ENCODE measurements at regions not wholly inside any gene's neighbourhood (a gene's known extent, or its start where the extent isn't known, plus 50 kb on each side); places are given as distances from the start of the nearest gene placed in this dataset.
A peak's percentile ranks its signal among the peaks of the same experiment; 100 is the strongest.
"Not testable (repeated sequence)": the region's sequence is repeated elsewhere in the genome, so short reads cannot be mapped to it uniquely, and the experiment has no call there.

DNA sequence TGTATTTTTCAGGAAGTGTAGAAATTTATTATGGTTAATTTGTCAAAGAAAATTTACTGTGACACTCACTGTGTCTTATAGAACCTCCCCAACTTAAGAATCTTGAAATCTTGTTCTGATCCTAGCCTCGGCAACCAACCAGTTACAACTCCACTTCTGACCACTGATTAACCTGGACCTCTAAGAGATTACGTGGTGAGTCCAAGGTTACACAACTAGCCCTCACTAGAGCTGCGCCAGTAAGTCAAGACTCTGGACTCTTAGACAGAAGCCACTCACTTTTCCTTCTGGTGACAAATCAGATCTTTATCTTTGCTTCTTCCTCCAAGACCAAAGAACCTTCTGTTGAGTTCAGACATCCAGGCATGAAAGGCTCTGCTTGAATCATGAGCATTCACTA lies 116.6 kb downstream of the NBPF8 start:
- not testable (repeated sequence) for H3K27me3 Mint-ChIP-seq; H3K9me3 Mint-ChIP-seq; H3K4me3 Mint-ChIP-seq; H3K4me1 Mint-ChIP-seq; ATAC-seq (replicated peaks); H3K27ac Mint-ChIP-seq
- peaks cover 12% of the 10 kb centered on the region for H3K36me3 Mint-ChIP-seq (ENCODE audit: low read depth)

DNA sequence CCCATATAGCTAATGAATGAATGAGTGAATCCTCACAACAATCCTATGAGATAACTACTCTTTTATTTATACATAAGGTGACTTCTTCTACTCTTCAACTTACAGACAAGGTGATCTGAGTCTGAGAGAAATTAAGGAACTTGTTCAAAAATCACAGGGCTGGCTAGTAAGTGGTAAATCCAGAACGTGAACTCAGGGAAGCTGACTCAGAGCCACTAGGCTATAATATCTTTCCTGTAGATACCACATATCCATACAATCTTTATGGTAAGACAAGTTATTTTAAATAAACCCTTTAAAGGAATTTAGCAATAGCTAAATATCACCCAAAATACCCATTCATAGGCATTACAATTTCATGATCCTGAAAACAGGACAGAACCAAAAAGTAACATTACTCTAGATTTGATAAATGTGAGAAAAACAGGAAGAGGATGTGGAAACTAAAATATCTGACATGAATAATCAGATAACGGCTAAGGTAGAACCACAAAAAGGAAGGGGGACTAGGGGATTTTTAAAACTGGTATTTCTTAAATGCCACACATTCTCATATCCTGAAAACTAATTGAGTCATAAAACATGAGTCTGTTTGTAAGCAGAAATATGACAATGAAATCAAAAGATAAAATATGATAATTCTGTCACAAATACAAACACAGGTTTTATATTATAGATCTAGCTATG lies 119.7 kb downstream of the NBPF8 start:
- H3K27me3 Mint-ChIP-seq, H3K9me3 Mint-ChIP-seq, H3K4me1 Mint-ChIP-seq: not testable (repeated sequence)
- Mint-ChIP-seq H3K4me3 (peak overlapping the region; percentile 78), H3K36me3 (ENCODE audit: low read depth) (peaks cover 17% of the 10 kb centered on the region), H3K27ac (peak overlapping the region; percentile 93)
- ATAC-seq (replicated peaks), result peak; percentile 87

DNA sequence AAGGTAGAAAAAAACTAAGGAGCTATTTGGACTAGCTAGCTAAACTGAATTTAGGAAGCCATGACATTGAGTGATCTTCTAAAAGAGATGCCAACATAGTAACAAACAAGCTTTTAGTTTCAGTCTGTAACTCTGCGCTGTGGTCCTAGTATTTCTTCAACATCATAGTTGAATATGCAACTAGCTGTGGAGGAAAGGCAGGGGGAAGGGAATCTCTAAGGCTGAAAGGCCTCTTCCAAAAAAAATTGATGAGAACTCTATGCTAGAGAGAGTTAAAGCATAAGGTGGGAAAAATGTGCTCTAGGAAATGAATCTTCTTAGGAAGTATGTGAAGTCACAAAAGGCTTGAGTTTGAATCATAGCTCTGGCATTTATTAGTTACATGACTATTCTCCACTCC lies 120.2 kb downstream of the NBPF8 start:
- H3K9me3 Mint-ChIP-seq, H3K4me1 Mint-ChIP-seq, H3K27me3 Mint-ChIP-seq: not testable (repeated sequence)
- Mint-ChIP-seq H3K27ac (peak overlapping the region; percentile 93), H3K36me3 (ENCODE audit: low read depth) (peaks cover 18% of the 10 kb centered on the region), H3K4me3 (peak overlapping the region; percentile 78)
- ATAC-seq (replicated peaks), result peak; percentile 71

DNA sequence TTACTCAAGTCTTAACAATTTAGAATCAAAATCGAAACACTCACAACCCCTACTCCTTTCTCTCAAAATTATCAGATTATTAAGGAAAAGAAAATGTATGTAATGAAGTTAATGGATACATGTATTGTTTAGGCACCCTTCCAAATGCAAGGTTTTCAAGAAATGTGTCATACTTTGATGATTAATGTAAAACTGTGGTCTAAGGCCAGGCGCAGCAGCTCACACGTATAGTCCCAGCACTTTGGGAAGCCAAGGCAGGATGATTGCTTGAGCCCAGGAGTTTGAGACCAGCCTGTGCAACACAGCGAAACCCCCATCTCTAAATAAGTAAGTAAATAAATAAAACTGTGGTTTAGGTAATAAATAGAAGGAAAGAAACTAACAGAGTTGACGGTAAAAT lies 126.6 kb downstream of the NBPF8 start:
- H3K27me3 Mint-ChIP-seq, H3K27ac Mint-ChIP-seq, H3K4me3 Mint-ChIP-seq, H3K9me3 Mint-ChIP-seq, H3K4me1 Mint-ChIP-seq: not testable (repeated sequence)
- peak; percentile 81 for ATAC-seq (replicated peaks)
- peaks cover 22% of the 10 kb centered on the region for H3K36me3 Mint-ChIP-seq (ENCODE audit: low read depth)

DNA sequence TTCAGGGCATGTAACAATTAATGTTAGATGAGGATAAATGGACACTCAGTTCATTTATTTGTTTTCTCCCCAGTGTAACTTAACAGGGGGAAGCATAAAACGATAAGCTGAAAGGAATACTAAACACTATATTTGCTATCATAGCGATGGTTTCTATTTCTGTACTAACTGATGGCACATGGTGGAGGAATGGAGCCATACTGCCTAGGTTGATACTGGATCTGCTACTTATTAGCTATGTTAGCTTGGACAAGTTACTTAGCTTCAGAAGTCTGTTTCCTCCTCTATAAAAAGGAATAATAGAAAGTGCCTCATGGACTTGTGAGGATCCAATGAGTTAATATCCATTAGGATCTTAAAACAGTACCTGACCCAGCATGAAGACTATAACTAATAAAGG lies 127.5 kb downstream of the NBPF8 start:
- H3K4me3 Mint-ChIP-seq; H3K9me3 Mint-ChIP-seq; H3K27me3 Mint-ChIP-seq; H3K4me1 Mint-ChIP-seq; H3K27ac Mint-ChIP-seq; ATAC-seq (replicated peaks): not testable (repeated sequence)
- peaks cover 25% of the 10 kb centered on the region for H3K36me3 Mint-ChIP-seq (ENCODE audit: low read depth)

DNA sequence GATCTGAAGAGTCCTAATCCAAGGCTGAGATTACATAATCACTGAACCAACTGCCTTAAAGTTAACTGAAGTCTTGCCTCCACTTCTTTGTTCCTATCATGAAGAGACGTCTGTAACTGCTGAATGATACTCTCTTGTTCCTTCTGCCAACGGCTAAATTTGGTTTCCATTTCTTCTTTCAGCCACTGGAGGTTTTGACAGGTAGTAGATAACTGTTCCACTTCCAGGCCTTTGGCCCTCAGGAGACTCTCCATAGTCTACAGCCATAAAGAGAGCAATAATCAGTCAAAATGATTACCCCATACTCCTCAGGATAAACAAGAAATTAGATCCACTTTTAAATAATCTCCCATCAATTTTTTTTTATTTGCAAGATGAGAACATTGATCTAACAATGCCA lies 128.1 kb downstream of the NBPF8 start:
- H3K36me3 Mint-ChIP-seq (ENCODE audit: low read depth), result peaks cover 28% of the 10 kb centered on the region
- not testable (repeated sequence) for H3K27me3 Mint-ChIP-seq; H3K9me3 Mint-ChIP-seq; H3K27ac Mint-ChIP-seq; ATAC-seq (replicated peaks); H3K4me3 Mint-ChIP-seq; H3K4me1 Mint-ChIP-seq

DNA sequence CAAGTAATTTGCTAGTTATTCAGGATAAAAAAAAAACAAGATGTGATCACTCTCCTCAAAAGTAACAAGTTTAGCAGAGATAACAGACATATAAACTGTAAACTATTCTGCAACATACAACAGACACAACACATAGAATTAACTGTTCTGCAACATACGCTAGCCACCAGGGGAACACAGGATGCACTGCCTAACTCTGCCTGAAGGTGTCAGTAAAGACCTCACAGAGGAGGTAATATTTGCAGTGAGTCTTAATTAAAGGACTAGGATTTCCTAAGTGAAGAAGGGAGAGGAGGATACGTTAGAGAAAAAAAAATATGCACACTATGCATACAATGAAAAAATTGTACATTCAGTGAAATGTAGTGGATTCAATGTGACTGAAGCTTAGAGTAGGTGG lies 129.6 kb downstream of the NBPF8 start:
- not testable (repeated sequence) for H3K9me3 Mint-ChIP-seq, H3K4me3 Mint-ChIP-seq, H3K27me3 Mint-ChIP-seq, H3K4me1 Mint-ChIP-seq, H3K27ac Mint-ChIP-seq
- H3K36me3 Mint-ChIP-seq (ENCODE audit: low read depth), result peaks cover 29% of the 10 kb centered on the region
- peak; percentile 94 for ATAC-seq (replicated peaks)

DNA sequence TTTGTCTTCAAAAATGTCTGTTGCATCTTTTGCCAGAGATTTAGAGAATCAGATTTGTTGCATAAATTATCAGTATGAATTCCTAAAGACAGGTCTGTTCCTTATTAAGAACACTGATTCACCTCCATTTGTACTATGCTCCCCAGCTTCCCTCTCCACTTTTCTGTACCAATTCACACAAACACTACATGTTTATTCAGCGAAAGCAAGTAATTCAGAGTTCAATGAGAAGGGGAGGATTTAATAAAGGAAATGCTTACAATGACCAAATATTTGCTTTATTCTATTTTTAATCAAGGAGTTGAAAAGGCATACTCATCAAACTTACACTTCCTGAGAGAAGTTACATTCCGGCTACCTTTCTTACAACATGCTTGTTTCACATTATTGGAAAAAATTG lies 135.5 kb downstream of the NBPF8 start:
- H3K4me3 Mint-ChIP-seq; H3K27me3 Mint-ChIP-seq; H3K9me3 Mint-ChIP-seq; H3K27ac Mint-ChIP-seq; ATAC-seq (replicated peaks); H3K4me1 Mint-ChIP-seq: not testable (repeated sequence)
- H3K36me3 Mint-ChIP-seq (ENCODE audit: low read depth), result peaks cover 19% of the 10 kb centered on the region

DNA sequence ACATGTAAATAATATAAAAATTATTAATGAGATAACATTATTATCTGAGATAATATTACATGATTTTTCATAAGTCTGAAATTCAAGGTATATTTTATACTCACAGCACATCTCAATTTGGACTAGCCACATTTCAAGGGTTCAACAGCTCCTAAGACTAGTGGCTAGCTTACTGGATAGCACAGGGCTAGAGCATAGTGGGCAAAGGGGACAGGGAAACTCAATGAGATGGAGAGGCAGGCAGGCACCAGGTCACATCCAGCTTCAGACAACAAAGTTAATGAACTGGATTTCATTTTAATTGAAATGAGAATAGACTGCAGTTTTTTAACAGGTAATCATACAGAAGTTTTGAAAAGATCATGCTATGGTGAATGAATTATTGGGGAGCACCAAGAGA lies 137.4 kb downstream of the NBPF8 start:
- not testable (repeated sequence) for H3K27me3 Mint-ChIP-seq; ATAC-seq (replicated peaks); H3K27ac Mint-ChIP-seq; H3K4me1 Mint-ChIP-seq; H3K9me3 Mint-ChIP-seq
- Mint-ChIP-seq H3K4me3 (peak overlapping the region; percentile 66), H3K36me3 (ENCODE audit: low read depth) (peaks cover 13% of the 10 kb centered on the region)

DNA sequence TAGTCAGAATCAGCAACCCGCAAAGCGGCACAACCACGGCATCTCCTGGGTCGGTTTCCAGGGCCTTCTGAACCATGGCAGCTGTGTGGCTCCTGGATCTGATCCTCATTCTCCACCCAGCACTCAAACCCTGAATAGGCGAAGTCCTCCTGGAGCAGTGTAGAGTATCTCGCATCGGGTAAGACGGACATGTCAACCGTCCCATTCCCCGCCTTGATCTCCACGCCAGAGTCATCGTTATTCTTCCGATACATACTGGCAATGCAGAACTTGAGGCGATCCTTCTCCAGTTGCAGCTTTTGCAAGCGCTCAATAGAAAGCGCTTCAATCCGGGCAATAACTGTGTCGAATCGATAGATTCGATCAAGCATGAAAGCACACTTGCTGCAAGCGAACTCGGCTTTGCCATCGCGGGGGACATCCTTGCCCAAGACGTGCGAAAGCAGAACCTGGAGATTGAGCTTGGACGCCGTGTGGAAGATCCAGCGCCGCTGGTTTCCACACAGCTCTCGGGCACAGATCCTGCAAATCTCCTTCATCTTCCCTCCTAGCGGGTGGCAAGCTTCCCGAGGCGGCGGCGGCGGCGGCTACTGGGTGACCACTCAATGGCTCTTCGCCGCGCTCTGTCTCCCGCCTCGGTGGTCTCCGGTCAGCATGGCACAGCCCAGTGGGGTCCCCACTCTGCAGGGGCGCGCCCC lies 142.9 kb downstream of the NBPF8 start:
- H3K27me3 Mint-ChIP-seq; H3K9me3 Mint-ChIP-seq; H3K4me1 Mint-ChIP-seq; H3K27ac Mint-ChIP-seq; H3K36me3 Mint-ChIP-seq (ENCODE audit: low read depth): not testable (repeated sequence)
- peak overlapping the region; percentile 78 for H3K4me3 Mint-ChIP-seq
- ATAC-seq (replicated peaks), result peak; percentile 0

DNA sequence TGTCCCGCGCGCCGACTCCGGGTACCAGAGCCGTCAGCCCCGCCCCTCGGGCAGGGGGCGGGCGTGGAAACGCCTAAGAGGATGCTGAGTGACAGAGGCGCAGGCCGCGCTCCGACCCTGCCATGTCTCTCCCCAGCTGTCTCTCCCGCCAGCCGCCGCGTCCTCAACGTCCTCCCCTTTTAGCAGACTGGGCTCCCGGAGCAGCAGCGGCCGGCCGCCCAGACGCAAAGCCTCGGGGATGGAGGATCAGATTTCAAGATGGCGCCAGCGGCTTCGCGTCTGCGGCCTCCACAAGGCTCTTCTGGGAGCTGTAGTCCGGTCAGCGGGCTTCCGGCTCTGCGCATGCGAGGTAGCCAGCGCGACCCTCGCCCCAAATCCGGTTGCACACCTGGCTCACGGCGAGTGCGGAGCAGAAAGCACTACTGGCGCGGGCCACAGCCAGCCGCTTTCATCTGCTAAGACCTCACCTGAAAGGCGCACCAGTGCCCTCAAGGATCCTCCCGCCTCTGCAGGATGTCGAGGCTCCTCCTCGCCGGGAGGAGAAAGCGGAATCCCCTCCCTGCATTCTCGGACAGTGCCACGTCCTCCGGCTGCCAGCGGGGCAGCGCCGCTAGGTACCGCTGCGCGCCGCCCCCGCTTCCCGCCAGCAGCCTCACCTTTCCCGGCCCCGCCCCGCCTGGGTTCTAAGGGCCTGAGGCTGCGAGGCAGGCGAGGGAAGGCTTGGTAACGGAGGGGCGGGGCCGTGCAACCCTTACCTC lies 143.6 kb downstream of the NBPF8 start:
- not testable (repeated sequence) for H3K27me3 Mint-ChIP-seq; H3K27ac Mint-ChIP-seq; H3K9me3 Mint-ChIP-seq; H3K36me3 Mint-ChIP-seq (ENCODE audit: low read depth); H3K4me1 Mint-ChIP-seq
- ATAC-seq (replicated peaks), result peak; percentile 85
- peak overlapping the region; percentile 64 for H3K4me3 Mint-ChIP-seq

DNA sequence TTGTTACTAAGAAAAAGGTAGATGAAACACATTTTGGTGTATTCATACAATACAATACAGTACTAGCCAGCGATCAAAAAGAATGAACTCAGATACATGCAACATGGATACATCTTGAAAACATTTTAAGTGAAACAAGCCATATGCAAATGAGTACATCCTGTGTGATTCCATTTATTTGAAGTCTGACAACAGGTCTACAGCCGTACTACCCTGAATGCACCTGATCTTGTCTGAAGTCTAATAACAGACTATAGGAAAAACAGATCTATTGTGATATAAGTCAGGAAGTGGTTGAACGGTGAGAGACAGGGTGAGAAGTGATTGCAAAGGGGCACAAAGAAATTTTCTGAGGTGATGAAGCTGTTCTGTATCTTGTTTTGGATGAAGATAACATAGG lies 146.9 kb downstream of the NBPF8 start:
- ATAC-seq (replicated peaks); H3K27me3 Mint-ChIP-seq; H3K27ac Mint-ChIP-seq: not testable (repeated sequence)

DNA sequence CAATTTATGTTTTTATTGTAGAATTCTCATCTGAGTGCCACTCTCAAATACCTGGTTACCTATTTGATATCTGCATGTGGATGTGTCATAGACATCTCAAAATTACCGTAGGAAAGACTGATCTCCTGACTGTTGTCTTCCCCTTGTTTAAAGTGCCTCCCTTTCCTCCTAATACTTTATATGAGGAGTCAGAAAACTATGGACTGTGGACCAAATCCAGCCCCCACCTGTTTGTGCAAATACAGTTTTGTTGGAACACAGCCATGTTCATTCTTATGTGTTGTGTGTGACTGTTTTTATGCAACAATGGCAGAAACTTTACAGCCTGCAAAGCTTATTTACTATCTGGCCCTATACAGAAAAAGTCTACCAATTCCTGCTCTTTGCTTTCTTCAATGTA lies 150.6 kb downstream of the NBPF8 start:
- H3K4me3 Mint-ChIP-seq; ATAC-seq (replicated peaks); H3K4me1 Mint-ChIP-seq; H3K36me3 Mint-ChIP-seq (ENCODE audit: low read depth); H3K27me3 Mint-ChIP-seq; H3K9me3 Mint-ChIP-seq; H3K27ac Mint-ChIP-seq: not testable (repeated sequence)

More for the DNA sequence above, 146.9 kb downstream of the NBPF8 start:
- H3K4me1 Mint-ChIP-seq; H3K9me3 Mint-ChIP-seq; H3K36me3 Mint-ChIP-seq (ENCODE audit: low read depth); H3K4me3 Mint-ChIP-seq: not testable (repeated sequence)

DNA sequence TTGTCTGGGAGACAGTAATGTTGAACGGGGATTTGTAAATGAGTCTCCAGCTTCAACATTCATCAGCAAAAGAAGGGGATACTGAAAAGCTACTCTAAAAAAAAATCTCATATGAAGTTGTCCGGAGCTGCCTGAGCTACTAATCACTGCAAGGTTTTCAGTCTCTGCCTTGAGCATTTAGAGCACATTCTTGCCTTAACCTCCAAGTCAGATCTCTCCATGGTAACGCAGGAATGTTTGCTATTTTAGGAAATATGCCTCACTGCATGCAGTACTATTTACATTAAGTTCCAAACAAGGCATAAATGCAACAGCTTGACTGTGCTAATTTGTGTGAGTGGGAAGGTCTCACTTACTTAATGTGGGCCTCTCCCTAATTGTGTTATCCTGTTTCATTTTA lies 152.8 kb downstream of the NBPF8 start:
- ATAC-seq (replicated peaks); H3K4me1 Mint-ChIP-seq; H3K27ac Mint-ChIP-seq; H3K9me3 Mint-ChIP-seq; H3K4me3 Mint-ChIP-seq; H3K27me3 Mint-ChIP-seq; H3K36me3 Mint-ChIP-seq (ENCODE audit: low read depth): not testable (repeated sequence)

DNA sequence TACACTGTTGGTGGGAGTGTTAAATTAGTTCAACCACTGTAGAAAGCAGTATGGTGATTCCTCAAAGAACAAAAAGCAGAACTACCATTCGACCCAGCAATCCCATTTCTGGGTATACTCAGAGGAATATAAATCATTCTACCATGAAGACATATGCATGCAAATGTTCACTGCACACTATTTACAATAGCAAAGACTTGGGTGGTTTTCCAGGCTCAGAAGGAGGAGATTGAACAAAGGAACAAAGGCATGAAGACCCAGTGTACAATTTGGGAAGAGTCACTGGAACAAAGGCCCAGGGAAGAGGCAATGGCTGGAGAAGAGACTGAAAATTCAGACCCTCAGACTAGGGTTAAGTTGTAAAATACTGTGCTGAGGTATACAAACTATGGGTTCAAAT lies 148.5 kb upstream of the NBPF26 start:
- not testable (repeated sequence) for H3K9me3 Mint-ChIP-seq; H3K27me3 Mint-ChIP-seq; ATAC-seq (replicated peaks); H3K27ac Mint-ChIP-seq; H3K36me3 Mint-ChIP-seq (ENCODE audit: low read depth); H3K4me3 Mint-ChIP-seq; H3K4me1 Mint-ChIP-seq

Data from activated T-helper 17 cell treated with anti-CD3 and anti-CD28 coated beads, Interleukin-2, amount 50 U/mL, for 72 hours (primary cell).